ENCODE measurements at regions not wholly inside any gene's neighbourhood (a gene's known extent, or its start where the extent isn't known, plus 50 kb on each side); places are given as distances from the start of the nearest gene placed in this dataset.

- no peak for DNase-seq (ENCODE audit: low read depth in 1 of 2, low spot score in 1 of 2)
- TF ChIP-seq JUND (IDR thresholded peaks at IDR 0.05; ENCODE audit: low read depth): no peak
- in situ Hi-C loops (cut with HindIII; ENCODE audit: low pct_unique_long_range_greater_than_20kb, low sequenced_read_pairs): no loop called here
Measured at GRCh38 chr11:79786961-79787360, 346.1 kb upstream of the TENM4 start.

- TF ChIP-seq JUND (IDR thresholded peaks at IDR 0.05; ENCODE audit: low read depth): no peak
- in situ Hi-C loops (cut with HindIII; ENCODE audit: low pct_unique_long_range_greater_than_20kb, low sequenced_read_pairs): no loop called here
- no peak for DNase-seq (ENCODE audit: low read depth in 1 of 2, low spot score in 1 of 2)
Measured at GRCh38 chr11:79783833-79784232, 343.0 kb upstream of the TENM4 start.

- in situ Hi-C loops (cut with HindIII; ENCODE audit: low pct_unique_long_range_greater_than_20kb, low sequenced_read_pairs): no loop called here
- no peak for DNase-seq (ENCODE audit: low read depth in 1 of 2, low spot score in 1 of 2)
- TF ChIP-seq JUND (IDR thresholded peaks at IDR 0.05; ENCODE audit: low read depth): no peak
Measured at GRCh38 chr11:79768343-79768742, 327.5 kb upstream of the TENM4 start.

- no peak for TF ChIP-seq JUND (IDR thresholded peaks at IDR 0.05; ENCODE audit: low read depth)
- in situ Hi-C loops (cut with HindIII; ENCODE audit: low pct_unique_long_range_greater_than_20kb, low sequenced_read_pairs): no loop called here
- peak in 1 of 2 experiments; percentile 17 for DNase-seq (ENCODE audit: low read depth in 1 of 2, low spot score in 1 of 2)
Measured at GRCh38 chr11:79762279-79762921, 321.6 kb upstream of the TENM4 start.

- no peak for DNase-seq (ENCODE audit: low read depth in 1 of 2, low spot score in 1 of 2)
- in situ Hi-C loops (cut with HindIII; ENCODE audit: low pct_unique_long_range_greater_than_20kb, low sequenced_read_pairs): no loop called here
- no peak for TF ChIP-seq JUND (IDR thresholded peaks at IDR 0.05; ENCODE audit: low read depth)
Measured at GRCh38 chr11:79758325-79758724, 317.5 kb upstream of the TENM4 start.

DNA sequence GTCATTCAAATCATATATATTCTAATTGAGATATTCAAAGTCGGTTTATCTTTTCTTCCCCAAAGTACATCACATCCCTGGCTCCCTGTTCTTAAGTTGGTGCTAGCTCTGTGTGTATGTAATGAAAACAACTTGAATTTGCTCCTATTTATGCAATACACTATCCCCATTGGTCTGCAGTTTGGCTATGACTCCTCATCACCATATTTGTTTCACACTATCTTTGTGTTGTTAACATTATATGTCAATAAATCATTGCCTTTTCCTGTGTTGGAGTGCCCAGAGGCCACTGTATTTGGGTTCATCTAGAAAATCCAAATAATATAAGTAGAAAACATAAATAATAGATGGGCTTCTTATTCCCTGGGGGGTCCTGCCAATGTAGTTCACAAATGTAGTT lies 306.6 kb upstream of the TENM4 start:
- no peak for TF ChIP-seq JUND (IDR thresholded peaks at IDR 0.05; ENCODE audit: low read depth)
- DNase-seq (ENCODE audit: low read depth in 1 of 2, low spot score in 1 of 2): no peak

GRCh38 chr11:79744941-79745340 lies 304.1 kb upstream of the TENM4 start:
- TF ChIP-seq JUND (IDR thresholded peaks at IDR 0.05; ENCODE audit: low read depth): no peak

More for the DNA sequence above, 306.6 kb upstream of the TENM4 start:
- in situ Hi-C loops (cut with HindIII; ENCODE audit: low pct_unique_long_range_greater_than_20kb, low sequenced_read_pairs): no loop called here

DNA sequence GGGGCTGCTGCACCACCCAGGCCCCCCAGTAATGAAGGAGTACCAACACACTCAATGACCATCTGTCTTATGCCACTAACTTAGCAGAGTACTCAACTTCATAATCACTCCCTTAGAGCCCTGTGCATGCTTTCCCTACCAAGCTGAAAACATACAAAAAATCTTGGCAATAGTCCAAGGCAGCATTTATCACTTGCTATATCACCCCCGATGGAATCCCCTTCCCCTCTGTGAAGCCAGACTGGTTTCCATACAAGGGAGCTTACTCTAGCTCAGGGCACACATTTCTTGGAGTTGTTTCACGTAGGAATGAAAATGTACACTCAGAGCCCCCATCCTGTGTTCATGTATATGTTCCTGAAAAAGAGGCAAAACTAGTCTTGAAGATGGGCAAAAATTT lies 301.3 kb upstream of the TENM4 start:
- in situ Hi-C loops (cut with HindIII; ENCODE audit: low pct_unique_long_range_greater_than_20kb, low sequenced_read_pairs): no loop called here
- no peak for DNase-seq (ENCODE audit: low read depth in 1 of 2, low spot score in 1 of 2)
- TF ChIP-seq JUND (IDR thresholded peaks at IDR 0.05; ENCODE audit: low read depth): no peak

More at GRCh38 chr11:79744941-79745340, 304.1 kb upstream of the TENM4 start:
- no peak for DNase-seq (ENCODE audit: low read depth in 1 of 2, low spot score in 1 of 2)
- in situ Hi-C loops (cut with HindIII; ENCODE audit: low pct_unique_long_range_greater_than_20kb, low sequenced_read_pairs): no loop called here

DNA sequence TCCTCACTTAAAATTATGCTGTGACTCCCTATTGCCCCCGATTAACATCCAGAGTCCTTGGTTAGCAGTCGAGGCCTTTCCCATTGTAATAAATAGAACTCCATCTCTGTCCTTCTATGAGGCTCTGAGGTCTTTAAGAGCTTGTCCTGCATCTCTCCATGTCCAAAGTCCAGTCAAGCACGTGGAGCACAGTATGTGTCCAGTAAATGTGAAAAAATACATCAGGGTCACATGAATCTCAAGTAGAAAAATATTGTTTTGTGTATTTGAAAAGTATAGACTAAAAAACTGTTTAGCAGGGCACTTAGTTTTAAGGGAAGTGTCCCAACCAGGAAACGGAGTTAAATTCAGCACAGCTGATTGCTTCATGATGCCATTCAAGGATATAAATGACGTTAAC lies 298.8 kb upstream of the TENM4 start:
- TF ChIP-seq JUND (IDR thresholded peaks at IDR 0.05; ENCODE audit: low read depth): no peak
- in situ Hi-C loops (cut with HindIII; ENCODE audit: low pct_unique_long_range_greater_than_20kb, low sequenced_read_pairs): no loop called here
- no peak for DNase-seq (ENCODE audit: low read depth in 1 of 2, low spot score in 1 of 2)

DNA sequence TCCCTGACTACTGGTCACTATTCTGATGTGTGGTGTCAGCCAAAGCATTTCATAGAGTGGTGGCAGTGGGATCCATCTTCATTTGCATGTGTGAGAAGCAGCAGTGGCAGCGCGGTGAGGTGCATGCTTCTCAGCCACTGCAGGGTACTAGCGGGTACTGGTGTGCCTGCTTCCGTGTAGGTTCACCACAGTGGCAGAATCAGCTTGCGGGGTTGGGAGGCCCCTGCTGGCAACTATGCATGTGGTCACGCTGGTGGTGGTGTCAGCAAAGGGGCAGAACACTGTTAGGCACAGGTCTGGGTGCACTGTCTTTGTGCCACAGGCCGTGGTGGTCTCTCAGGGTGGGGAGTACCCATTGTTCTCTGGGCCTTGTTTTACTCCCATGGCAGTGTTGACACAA lies 286.4 kb upstream of the TENM4 start:
- TF ChIP-seq JUND (IDR thresholded peaks at IDR 0.05; ENCODE audit: low read depth): no peak
- in situ Hi-C loops (cut with HindIII; ENCODE audit: low pct_unique_long_range_greater_than_20kb, low sequenced_read_pairs): no loop called here
- no peak for DNase-seq (ENCODE audit: low read depth in 1 of 2, low spot score in 1 of 2)

GRCh38 chr11:79720115-79720514 lies 279.3 kb upstream of the TENM4 start:
- in situ Hi-C loops (cut with HindIII; ENCODE audit: low pct_unique_long_range_greater_than_20kb, low sequenced_read_pairs): no loop called here
- no peak for DNase-seq (ENCODE audit: low read depth in 1 of 2, low spot score in 1 of 2)
- TF ChIP-seq JUND (IDR thresholded peaks at IDR 0.05; ENCODE audit: low read depth): no peak

DNA sequence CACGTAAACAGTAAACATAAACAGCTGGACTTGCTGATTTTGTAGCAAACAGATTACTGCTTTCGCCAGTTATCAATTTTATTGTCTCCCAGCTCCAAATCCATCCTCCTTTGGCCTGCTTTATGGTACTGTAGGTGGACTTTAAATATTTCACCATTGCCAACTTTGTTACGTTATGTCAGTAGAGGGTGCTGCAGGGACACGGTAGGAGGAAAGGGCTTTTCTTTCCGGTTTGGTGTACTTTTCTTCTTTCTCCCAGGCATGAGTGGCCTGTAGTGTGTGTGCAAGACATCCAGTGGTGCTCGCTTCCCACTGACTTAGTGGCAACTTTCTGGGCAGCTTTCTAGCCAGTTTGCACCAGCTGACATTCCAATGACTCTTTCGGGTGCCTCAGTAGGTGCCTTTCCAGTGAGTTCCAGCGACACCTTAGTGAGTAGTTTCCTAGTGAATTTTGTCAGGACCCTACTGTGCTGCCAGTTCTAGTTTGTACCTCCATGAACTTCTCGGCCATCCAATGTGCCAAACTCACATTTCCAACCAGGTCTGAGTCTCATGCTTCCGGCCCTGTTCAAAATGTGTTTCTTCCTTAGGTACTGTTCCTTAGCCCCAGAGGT lies 267.6 kb upstream of the TENM4 start:
- in situ Hi-C loops (cut with HindIII; ENCODE audit: low pct_unique_long_range_greater_than_20kb, low sequenced_read_pairs): no loop called here
- no peak for TF ChIP-seq JUND (IDR thresholded peaks at IDR 0.05; ENCODE audit: low read depth)

GRCh38 chr11:79705648-79706047 lies 264.8 kb upstream of the TENM4 start:
- no peak for TF ChIP-seq JUND (IDR thresholded peaks at IDR 0.05; ENCODE audit: low read depth)
- DNase-seq (ENCODE audit: low read depth in 1 of 2, low spot score in 1 of 2): no peak
- in situ Hi-C loops (cut with HindIII; ENCODE audit: low pct_unique_long_range_greater_than_20kb, low sequenced_read_pairs): no loop called here

More for the DNA sequence above, 267.6 kb upstream of the TENM4 start:
- peak; percentile 38 to 82 for DNase-seq (ENCODE audit: low read depth in 1 of 2, low spot score in 1 of 2)

GRCh38 chr11:79702303-79702702 lies 261.5 kb upstream of the TENM4 start:
- in situ Hi-C loops (cut with HindIII; ENCODE audit: low pct_unique_long_range_greater_than_20kb, low sequenced_read_pairs): no loop called here
- TF ChIP-seq JUND (IDR thresholded peaks at IDR 0.05; ENCODE audit: low read depth): no peak
- no peak for DNase-seq (ENCODE audit: low read depth in 1 of 2, low spot score in 1 of 2)
